ENCODE measurements at regions not wholly inside any gene's neighbourhood (a gene's known extent, or its start where the extent isn't known, plus 50 kb on each side); places are given as distances from the start of the nearest gene placed in this dataset.
"Not testable (repeated sequence)": the region's sequence is repeated elsewhere in the genome, so short reads cannot be mapped to it uniquely, and the experiment has no call there.

DNA sequence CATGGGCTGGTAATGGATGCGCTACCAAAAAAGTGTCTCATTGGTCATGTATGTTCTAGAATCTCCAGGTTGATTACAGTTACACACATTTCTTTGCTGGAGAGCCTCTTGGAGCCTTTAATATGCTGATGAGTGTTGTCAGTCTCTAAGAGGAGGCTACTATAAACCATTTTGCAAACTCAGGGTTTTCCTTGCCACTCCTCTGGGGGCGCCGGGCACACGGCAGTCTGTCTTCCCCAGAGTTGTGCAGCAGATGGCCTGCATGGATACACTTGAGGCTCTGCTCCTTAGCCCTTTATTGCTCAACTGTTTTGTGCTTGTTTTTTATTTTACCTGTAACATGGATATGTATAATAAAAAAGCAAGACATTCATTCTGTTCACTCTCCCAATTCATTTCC lies 196.5 kb downstream of the ACTR3B start:
- TF ChIP-seq POLR2A (IDR thresholded peaks at IDR 0.05) (no peak), CTCF (IDR thresholded peaks at IDR 0.05) (no peak)
- no peaks in the 10 kb centered on the region for H3K4me1 ChIP-seq
- ATAC-seq (no peak), DNase-seq (no peak)
- H3K9me3 ChIP-seq, result no peaks in the 10 kb centered on the region
- H3K36me3 ChIP-seq, result no peaks in the 10 kb centered on the region
- H3K27ac ChIP-seq, result no peak overlapping the region
- no peaks in the 10 kb centered on the region for H3K27me3 ChIP-seq
- intact Hi-C loops (cut with DNase I), result no loop called here
- H3K4me3 ChIP-seq, result no peak overlapping the region
- WGBS (ENCODE audit: insufficient coverage, low coverage, low lambda C conversion rate, missing lambda C conversion rate), result 73% methylated on average over 4 of the region's 4 CpGs

DNA sequence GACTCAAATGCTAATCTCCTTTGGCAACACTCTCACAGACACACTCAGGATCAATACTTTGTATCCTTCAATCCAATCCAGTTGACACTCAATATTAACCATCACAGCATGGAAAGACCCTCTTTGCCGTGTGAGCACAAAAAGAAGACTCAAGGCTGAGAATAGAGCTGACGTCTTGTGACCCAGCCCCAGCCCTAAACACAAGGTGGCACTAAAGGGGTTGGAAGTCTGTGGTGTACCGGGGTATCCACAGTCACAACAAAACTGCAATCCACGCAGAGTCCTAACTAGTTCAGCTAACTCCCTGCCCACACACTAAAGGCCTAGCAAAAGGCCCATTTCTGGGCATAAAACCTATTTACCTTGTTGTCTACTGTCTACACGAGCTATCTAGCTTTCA lies 200.1 kb downstream of the ACTR3B start:
- no peaks in the 10 kb centered on the region for H3K9me3 ChIP-seq
- intact Hi-C loops (cut with DNase I), result no loop called here
- H3K4me3 ChIP-seq, result no peak overlapping the region
- 68% methylated on average over 5 of the region's 5 CpGs for WGBS (ENCODE audit: insufficient coverage, low coverage, low lambda C conversion rate, missing lambda C conversion rate)
- no peak overlapping the region for H3K27ac ChIP-seq
- H3K27me3 ChIP-seq, result no peaks in the 10 kb centered on the region
- TF ChIP-seq CTCF (IDR thresholded peaks at IDR 0.05) (no peak), POLR2A (IDR thresholded peaks at IDR 0.05) (no peak)
- no peaks in the 10 kb centered on the region for H3K36me3 ChIP-seq
- no peaks in the 10 kb centered on the region for H3K4me1 ChIP-seq
- no peak for DNase-seq
- no peak for ATAC-seq

- DNase-seq; H3K36me3 ChIP-seq; H3K4me3 ChIP-seq; ATAC-seq; H3K9me3 ChIP-seq; H3K4me1 ChIP-seq; intact Hi-C loops (cut with DNase I); H3K27ac ChIP-seq; H3K27me3 ChIP-seq: not testable (repeated sequence)
- WGBS (ENCODE audit: insufficient coverage, low coverage, low lambda C conversion rate, missing lambda C conversion rate), result 95% methylated on average over 2 of the region's 2 CpGs
Measured at GRCh38 chr7:152961796-152962195, 202.2 kb downstream of the ACTR3B start.

DNA sequence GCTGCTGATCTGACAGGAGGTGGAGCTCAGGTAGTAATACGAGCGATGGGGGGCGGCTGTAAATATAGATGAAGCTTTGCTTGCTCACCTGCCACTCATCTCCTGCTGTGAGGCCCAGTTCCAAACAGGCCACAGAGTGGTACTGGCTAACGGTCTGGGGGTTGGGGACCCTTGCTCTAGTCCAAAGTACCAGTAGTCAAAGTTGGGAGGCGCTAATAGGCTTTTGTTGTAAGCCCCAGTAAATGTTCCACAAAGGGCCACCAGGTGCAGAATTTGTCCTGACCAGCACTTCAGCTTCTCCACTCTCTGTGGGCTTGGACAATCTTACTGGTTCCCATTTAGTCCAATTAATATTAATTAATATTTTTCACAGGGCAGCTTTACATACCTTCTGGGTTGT lies 206.6 kb downstream of the ACTR3B start:
- intact Hi-C loops (cut with DNase I), result no loop called here
- TF ChIP-seq POLR2A (IDR thresholded peaks at IDR 0.05) (no peak), CTCF (IDR thresholded peaks at IDR 0.05) (no peak)
- no peaks in the 10 kb centered on the region for H3K27me3 ChIP-seq
- no peaks in the 10 kb centered on the region for H3K36me3 ChIP-seq
- no peaks in the 10 kb centered on the region for H3K4me1 ChIP-seq
- H3K27ac ChIP-seq, result no peak overlapping the region
- 90% methylated on average over 4 of the region's 5 CpGs for WGBS (ENCODE audit: insufficient coverage, low coverage, low lambda C conversion rate, missing lambda C conversion rate)
- H3K4me3 ChIP-seq, result no peak overlapping the region
- ATAC-seq (no peak), DNase-seq (no peak)
- H3K9me3 ChIP-seq, result no peaks in the 10 kb centered on the region

DNA sequence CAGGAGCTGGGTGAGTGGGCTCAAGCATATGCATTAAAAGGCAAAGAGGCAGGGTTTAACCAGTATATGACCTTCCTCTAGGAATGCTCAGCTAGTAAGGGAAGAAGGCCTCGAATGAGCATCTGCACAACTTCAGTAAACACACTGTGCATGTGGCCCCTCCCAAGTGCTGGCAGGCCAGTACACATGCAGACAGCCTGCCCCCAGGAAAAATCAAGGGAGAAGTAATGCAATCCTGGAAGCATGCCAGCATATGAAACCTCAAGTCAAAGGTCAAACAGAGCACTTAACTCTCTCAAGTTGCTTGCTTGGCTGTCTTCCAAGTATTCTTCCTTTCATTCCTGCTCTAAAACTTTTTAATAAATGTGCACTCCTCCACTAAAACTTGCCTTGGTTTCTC lies 208.4 kb downstream of the ACTR3B start:
- Histone ChIP-seq H3K27ac (no peak overlapping the region), H3K9me3 (no peaks in the 10 kb centered on the region), H3K4me1 (no peaks in the 10 kb centered on the region), H3K4me3 (no peak overlapping the region), H3K36me3 (no peaks in the 10 kb centered on the region), H3K27me3 (no peaks in the 10 kb centered on the region)
- WGBS (ENCODE audit: insufficient coverage, low coverage, low lambda C conversion rate, missing lambda C conversion rate), result 17% methylated on average over 1 of the region's 1 CpG
- no peak for TF ChIP-seq POLR2A (IDR thresholded peaks at IDR 0.05)
- no peak for TF ChIP-seq CTCF (IDR thresholded peaks at IDR 0.05)
- DNase-seq (no peak), ATAC-seq (no peak)
- intact Hi-C loops (cut with DNase I), result no loop called here
